GM21381 (cell line): ENCODE measurements at regions not wholly inside any gene's neighbourhood (a gene's known extent, or its start where the extent isn't known, plus 50 kb on each side); places are given as distances from the start of the nearest gene placed in this dataset.
"Not testable (repeated sequence)": the region's sequence is repeated elsewhere in the genome, so short reads cannot be mapped to it uniquely, and the experiment has no call there.

Source experiments
- ATAC-seq: cut with Tn5 transposase; IDR thresholded peaks from one replicate; pipeline ENCODE4 v1.9.1; 2021; ENCODE audit warnings: mild to moderate bottlenecking, moderate library complexity; ENCODE audit not compliant: unreplicated experiment

DNA sequence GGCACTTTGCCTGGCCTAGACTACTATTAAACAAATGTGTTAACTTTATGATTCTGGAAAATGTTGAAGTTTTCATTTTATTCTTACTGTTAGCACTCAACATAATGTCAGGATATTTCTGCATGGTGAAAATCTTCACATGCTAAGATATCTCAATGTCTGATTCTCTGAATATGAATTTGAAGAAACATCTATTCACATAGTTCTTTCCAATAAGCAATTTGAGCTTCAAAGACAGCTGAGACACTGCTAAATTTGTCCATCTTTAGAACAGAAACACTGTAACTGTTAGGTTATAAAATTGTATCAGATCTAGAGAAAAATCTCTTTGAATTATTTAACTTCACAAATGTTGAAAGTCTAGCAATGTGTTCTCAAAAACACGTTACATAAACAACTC is 970.2 kb downstream of the PLOD2 start:
- no peak for ATAC-seq

DNA sequence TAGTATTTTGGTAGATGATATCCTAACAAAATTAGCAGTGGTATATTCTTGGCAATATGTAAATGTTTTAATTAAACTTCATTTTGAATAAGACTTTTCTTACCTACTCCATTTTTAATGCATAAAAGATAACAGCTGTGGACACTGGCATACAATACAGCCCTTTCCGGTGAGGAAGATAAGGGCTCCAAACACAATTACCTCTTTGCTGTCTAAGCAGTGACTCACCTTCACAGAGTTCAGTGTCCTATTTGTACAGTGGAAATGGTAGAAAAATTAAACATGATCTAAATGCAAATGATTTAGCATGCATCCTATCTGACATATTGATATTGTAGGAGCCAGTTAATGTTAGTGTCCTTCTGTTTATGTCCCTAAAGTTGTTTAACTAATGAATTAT is 969.4 kb downstream of the PLOD2 start:
- ATAC-seq, result no peak

GRCh38 chr3:145197051-145197820 is 963.7 kb downstream of the PLOD2 start:
- ATAC-seq, result no peak

DNA sequence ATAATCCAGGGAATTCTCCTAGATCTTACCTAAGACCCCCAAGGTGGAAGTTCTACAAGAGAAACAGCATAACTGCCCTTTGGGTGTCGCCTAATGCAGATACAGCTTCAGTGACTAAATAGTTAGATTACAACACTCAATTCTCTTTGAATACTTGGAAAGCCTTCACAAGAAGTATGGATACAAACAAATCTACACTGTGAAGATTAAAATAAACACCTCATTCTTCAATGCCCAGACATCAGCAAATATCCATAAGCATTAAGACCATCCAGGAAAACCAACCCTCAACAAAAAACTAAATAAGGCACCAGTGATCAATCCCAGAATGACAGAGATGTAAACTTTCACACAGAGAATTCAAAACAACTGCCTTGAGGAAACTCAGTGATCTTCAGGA is 963.2 kb downstream of the PLOD2 start:
- ATAC-seq, result no peak

- no peak for ATAC-seq
Observed at GRCh38 chr3:145209561-145209960, 951.4 kb downstream of the PLOD2 start.

DNA sequence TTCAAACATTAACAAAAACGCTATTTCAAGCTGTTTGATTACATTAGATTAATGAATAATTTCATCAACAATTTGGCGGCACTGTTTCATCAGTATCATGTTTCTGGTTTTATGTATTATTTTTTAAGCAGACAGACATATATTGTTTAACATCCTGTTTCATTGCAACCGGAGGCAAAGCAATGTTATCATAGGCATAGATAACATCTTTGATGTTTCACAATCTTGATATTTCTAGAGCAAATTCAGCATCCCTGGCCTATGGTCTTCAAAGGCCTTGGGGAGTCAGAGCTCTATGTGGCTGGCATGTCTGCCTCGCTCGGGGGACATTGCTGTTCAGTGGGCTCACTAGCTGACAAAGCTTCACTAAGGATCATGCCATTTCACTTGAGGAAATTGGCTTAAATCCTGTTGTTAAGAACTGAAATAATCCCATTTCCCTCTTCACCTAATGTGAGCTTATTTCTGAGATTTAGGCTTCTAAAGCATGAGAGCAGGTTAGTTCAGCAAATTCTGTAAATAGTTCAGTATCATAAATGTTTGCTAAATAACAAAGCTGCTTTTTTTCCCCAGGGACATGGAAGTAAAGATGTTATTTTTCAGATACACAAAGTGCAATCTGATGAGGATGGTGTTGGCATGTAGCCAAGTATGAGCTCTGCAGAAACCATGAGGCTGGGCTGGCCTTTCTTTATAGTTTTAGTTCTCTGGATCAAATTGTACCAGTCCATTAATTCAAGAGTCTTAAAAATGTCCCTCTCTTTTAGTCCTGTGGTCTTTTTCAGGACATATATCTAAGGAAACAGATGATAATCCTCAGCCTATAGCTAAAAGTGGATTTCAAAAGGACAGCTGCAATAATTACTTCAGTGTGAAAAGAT is 941.4 kb downstream of the PLOD2 start:
- ATAC-seq, result no peak

- no peak for ATAC-seq
Observed at GRCh38 chr3:145224886-145225285, 936.1 kb downstream of the PLOD2 start.

DNA sequence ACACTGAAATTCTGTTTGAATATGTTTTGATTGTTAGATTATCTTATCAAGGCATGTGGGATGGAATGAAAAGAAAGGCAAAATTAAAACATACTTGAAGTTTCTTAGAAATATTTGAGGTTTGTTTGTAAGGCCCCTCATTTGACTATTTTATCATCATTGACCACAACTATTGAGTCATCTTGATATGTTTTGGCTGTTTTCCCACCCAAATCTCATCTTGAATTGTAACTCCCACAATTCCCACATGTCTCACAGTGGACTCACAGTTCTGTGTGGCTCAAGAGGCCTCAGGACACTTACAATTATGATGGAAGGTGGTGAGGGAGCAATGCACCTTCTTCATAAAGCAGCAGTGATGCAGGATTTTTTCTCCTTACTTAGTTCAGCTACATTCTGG is 917.1 kb downstream of the PLOD2 start:
- no peak for ATAC-seq

DNA sequence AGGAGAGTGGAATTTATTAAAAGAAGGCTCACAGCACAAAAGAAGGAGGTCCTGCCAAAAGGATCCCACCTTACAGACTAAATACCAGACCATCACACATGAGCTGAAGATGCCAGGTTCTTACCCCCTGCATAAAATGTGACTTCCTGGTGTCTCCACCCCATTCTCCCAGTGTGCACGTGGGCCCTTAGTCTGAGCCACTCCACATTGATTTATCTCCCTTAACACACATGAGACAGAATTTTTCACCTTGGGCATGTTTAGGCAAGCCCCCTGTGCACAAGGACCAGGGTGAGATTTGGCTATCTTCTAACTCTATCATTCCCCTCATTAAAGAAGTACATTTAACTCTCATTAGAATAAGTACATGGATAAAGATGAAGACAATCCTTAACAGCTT is 916.7 kb downstream of the PLOD2 start:
- no peak for ATAC-seq

DNA sequence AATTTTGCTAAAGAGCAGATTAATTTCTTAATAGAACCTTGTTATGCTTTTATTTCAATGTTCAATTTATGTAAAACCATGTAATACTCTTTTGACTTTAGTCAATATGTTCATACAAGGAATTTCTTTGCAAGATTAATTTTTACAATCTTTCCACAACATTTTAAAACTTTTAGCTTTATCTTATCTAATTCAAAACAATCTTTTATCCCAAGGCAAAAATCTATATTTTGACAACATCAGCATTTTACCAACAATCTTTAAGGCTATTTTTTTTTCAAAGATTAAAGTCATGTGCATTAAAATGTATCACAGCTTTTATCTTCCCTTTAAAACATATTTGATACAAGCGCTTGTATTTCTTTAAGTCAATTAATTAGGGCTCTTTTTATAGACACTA is 914.7 kb downstream of the PLOD2 start:
- no peak for ATAC-seq

DNA sequence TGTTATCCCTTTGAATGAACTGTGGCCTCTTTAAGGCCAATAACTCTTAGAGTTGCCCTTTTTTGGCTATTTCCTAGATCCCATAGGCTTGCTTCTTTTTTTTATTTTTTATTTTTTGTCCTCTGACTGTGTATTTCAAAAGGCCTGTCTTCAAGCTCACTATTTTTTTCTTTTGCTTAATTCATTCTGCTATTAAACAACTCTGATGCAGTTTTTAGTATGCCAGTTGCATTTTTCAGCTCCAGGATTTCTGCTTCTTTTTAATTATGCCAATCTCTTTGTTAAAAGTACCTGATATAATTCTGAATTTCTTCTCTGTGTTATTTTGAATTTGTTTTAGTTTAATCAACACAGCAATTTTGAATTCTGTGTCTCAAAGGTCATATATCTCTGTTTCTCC is 912.1 kb downstream of the PLOD2 start:
- no peak for ATAC-seq

DNA sequence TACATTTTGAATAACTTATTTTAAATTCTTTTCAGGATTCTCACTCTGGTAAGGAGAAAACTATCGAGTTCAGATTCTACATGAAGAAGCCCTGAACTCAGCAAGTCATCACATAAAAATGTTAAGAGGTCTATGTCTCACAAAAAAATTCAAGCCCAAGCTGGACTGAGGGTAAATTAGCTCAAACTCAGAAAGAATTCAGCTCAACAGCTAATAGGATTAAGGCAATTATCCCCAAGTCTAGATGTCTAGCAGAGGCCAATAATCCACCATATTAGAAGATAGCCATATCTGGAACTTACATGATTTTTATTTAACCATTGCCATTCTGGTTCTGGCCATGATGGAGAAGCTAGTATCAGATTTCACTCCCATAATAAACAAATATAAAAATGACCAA is 909.7 kb downstream of the PLOD2 start:
- ATAC-seq, result no peak

GRCh38 chr3:145257967-145258366 is 903.0 kb downstream of the PLOD2 start:
- not testable (repeated sequence) for ATAC-seq

- ATAC-seq, result no peak
Observed at GRCh38 chr3:145259166-145259880, 901.7 kb downstream of the PLOD2 start.

GRCh38 chr3:145263458-145263857 is 897.5 kb downstream of the PLOD2 start:
- ATAC-seq, result not testable (repeated sequence)

GRCh38 chr3:145266368-145266767 is 894.6 kb downstream of the PLOD2 start:
- no peak for ATAC-seq

DNA sequence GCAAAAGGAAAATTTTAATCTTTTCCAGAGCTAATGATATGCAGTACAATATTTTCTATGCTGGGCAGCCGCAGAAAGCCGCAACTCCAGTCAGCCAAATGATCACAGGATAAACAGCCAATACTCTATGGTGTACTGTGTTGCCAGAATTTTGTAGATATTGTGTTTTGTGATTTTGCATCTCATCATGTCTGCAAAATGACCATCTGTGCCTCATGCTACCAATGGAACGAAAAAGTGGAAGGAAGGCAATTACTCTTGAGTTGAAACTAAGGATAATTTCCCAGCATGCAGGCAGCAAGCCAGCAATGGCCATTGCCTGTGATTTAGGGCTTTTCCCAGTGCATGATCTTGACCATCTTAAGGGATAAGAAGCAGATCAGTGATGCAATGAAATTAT is 891.9 kb downstream of the PLOD2 start:
- ATAC-seq, result no peak

DNA sequence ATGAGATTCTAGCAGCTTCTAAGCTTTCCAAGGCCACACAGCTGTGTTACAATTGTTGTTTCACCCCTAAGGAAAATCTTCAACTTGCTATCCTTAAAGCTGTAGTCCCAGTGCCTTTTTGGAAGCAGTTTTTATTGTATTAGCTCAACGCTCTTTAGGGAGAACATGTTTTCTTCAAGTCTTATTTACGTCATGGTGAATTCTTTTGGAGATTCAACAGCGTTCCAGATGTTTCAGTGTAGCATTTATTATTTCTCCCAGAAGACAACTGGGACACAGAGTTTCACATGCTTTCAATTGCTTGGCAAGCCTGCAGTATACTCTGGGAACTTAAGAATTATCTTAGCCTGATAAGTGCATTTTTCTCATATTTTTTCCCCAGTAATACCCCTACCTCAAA is 888.3 kb downstream of the PLOD2 start:
- ATAC-seq, result no peak

DNA sequence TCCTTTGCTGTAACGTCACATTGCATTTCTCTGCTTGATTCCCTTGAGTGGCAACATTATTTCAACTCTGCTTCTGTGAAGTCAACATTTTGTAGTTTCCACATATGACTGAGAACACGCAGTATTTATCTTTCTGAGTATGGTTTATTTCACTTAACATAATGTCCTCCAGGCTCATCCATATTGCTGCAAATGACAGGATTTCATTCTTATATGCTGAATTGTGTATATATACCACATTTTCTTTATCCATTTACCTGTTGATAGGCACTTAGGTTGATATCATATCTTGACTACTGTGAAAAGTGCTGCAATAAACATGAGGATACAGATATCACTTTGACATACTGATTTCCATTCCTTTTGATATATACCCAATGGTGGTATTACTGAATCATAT is 878.5 kb downstream of the PLOD2 start:
- ATAC-seq, result no peak

GRCh38 chr3:145286937-145287336 is 874.0 kb downstream of the PLOD2 start:
- ATAC-seq, result peak; percentile 44

- no peak for ATAC-seq
Observed at GRCh38 chr3:145290010-145290409, 871.0 kb downstream of the PLOD2 start.

DNA sequence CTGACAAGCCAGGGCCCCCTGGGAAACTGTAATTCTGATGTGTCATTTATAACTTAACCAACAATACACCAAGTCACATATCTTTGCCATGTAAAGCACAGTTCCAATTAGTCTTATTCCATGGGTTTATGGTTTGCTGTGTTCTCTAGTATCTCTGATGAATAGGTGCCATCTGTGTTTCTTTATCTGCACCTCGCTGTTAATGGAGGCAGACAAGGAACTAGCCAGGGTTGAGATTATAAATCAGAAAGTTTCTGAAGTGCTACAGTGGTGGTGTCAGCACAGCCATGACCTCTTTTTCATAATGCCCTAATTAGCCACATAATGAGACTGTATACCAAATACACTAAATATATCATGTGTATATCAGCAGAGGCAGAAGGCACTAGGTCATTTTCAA is 866.4 kb downstream of the PLOD2 start:
- no peak for ATAC-seq
